HepG2 (cell line): ENCODE measurements at regions not wholly inside any gene's neighbourhood (a gene's known extent, or its start where the extent isn't known, plus 50 kb on each side); places are given as distances from the start of the nearest gene placed in this dataset.

Experiments
- ATAC-seq: fragments of 200-7000 bp; cut with Tn5 transposase; 3 replicates; pipeline ENCODE4 v1.9.1; 2020; ENCODE audit warnings: mild to moderate bottlenecking, moderate library complexity
- BruUV-seq: library from RNA; stranded (reverse); fragments of 400-500 nt; replicated peaks from 2 replicates; lab custom pipeline; 2021; lab: Mats Ljungman, UMichigan
- CTCF ChIA-PET: fragments of 300-600 bp; formaldehyde crosslinking; extraction: SDS; loops from one replicate; lab custom pipeline; 2021; ENCODE audit warnings: low total read pairs, inconsistent platforms, low intra/inter-chr PET ratio; lab: Yijun Ruan, JAX
- POLR2A ChIA-PET: fragments of 350-600 bp; sonication (Branson Sonifier 250); formaldehyde crosslinking; loops from one replicate; lab custom pipeline; 2020; ENCODE audit warnings: antibody characterized with exemption, inconsistent platforms; lab: Yijun Ruan, JAX
- DNase-seq: peaks from one replicate; pipeline ENCODE4 v3.0.0-alpha.2; 2015; ENCODE audit warnings: low spot score
- FAIRE-seq: peaks from 3 replicates; lab custom pipeline; 2011; peaks lifted over from hg19 to GRCh38; lab: Jason Lieb, UNC
- H2AFZ ChIP-seq: one replicate; pipeline ENCODE4 v1.6.1; 2011; ENCODE audit warnings: low read length, inconsistent platforms
- H3K27ac ChIP-seq: fragments of 300-600 bp; 3 replicates; pipeline ENCODE4 v1.8.0; 2011; ENCODE audit warnings: mixed run types, mild to moderate bottlenecking, mixed read lengths, low read length, inconsistent platforms; ENCODE audit not compliant: insufficient read depth; ENCODE audit errors: extremely low read length
- H3K27me3 ChIP-seq, 2 experiments: fragments of 200-600 bp in 1 of 2; 2 replicates in 1 of 2; 3 replicates in 1 of 2; pipeline versions ENCODE4 v1.6.0 to v1.8.0; 2011; ENCODE audit warnings: low read length in 2 of 2, mild to moderate bottlenecking in 2 of 2, moderate library complexity in 2 of 2, inconsistent platforms in 1 of 2; ENCODE audit not compliant: insufficient read depth in 2 of 2, control insufficient read depth in 1 of 2
- H3K36me3 ChIP-seq, 2 experiments: fragments of 200-600 bp in 1 of 2; replicated peaks in 1 of 2; 2 replicates in 1 of 2; 3 replicates in 1 of 2; pipeline versions ENCODE4 v1.5.1 to v1.8.0; 2011; ENCODE audit warnings: low read length in 2 of 2, inconsistent platforms in 1 of 2; ENCODE audit not compliant: insufficient read depth in 2 of 2, control insufficient read depth in 1 of 2
- H3K4me1 ChIP-seq: 2 replicates; pipeline ENCODE4 v1.5.1; 2012; ENCODE audit warnings: low read length, inconsistent platforms; ENCODE audit not compliant: insufficient read depth
- H3K4me2 ChIP-seq: 2 replicates; pipeline ENCODE4 v1.6.0; 2011; ENCODE audit warnings: low read depth, low read length, inconsistent platforms
- H3K4me3 ChIP-seq, 3 experiments: fragments of 200-600 bp in 1 of 3; sonication (generic), shearing (Covaris generic) in 1 of 3; replicated peaks in 1 of 3; 2 replicates each; pipeline ENCODE4 v1.5.1; 2011 to 2016; ENCODE audit warnings: low read length in 3 of 3, inconsistent platforms in 2 of 3, low read depth in 2 of 3, mild to moderate bottlenecking in 2 of 3, control low read depth in 1 of 3, mixed read lengths in 1 of 3; ENCODE audit not compliant: insufficient read depth in 1 of 3
- H3K79me2 ChIP-seq: one replicate; pipeline ENCODE4 v1.6.1; 2011; ENCODE audit warnings: low read length, inconsistent platforms; ENCODE audit not compliant: insufficient read depth
- H3K9ac ChIP-seq: 2 replicates; pipeline ENCODE4 v1.6.0; 2011; ENCODE audit warnings: mild to moderate bottlenecking, low read depth, low read length, inconsistent platforms; ENCODE audit not compliant: insufficient read depth
- H3K9me3 ChIP-seq: 2 replicates; pipeline ENCODE4 v1.5.1; 2012; ENCODE audit warnings: mild to moderate bottlenecking, low read length
- H4K20me1 ChIP-seq: 2 replicates; pipeline ENCODE4 v1.6.0; 2011; ENCODE audit warnings: inconsistent platforms, mild to moderate bottlenecking, low read length, moderate library complexity; ENCODE audit not compliant: insufficient read depth
- ARNTL ChIP-seq: sonication (generic); formaldehyde crosslinking; IDR thresholded peaks from 2 replicates; pipeline ENCODE4 v1.4.0; 2020; ENCODE audit warnings: mild to moderate bottlenecking, missing genetic modification reagents
- ATF7 ChIP-seq, 2 experiments: fragments of 450-650 bp in 1 of 2; sonication (generic) in 1 of 2; formaldehyde crosslinking in 1 of 2; IDR thresholded peaks; 2 replicates each; pipeline versions ENCODE4 v1.4.0 to v1.6.1; 2016 to 2020; ENCODE audit warnings: antibody characterized with exemption in 1 of 2, mild to moderate bottlenecking in 1 of 2, missing genetic modification reagents in 1 of 2
- DMAP1 ChIP-seq: IDR thresholded peaks from 2 replicates; pipeline ENCODE4 v1.6.1; 2016
- E2F1 ChIP-seq: sonication (generic); formaldehyde crosslinking; IDR thresholded peaks from 2 replicates; pipeline ENCODE4 v1.5.0; 2020; ENCODE audit warnings: missing genetic modification reagents
- FOXA3 ChIP-seq: IDR thresholded peaks from 2 replicates; pipeline ENCODE4 v1.6.1; 2016; ENCODE audit warnings: missing genetic modification reagents, missing compliant biosample characterization
- HDAC6 ChIP-seq: fragments of 200-600 bp; sonication (generic); IDR thresholded peaks from 2 replicates; pipeline ENCODE4 v1.7.0; 2017; ENCODE audit warnings: mild to moderate bottlenecking, antibody characterized with exemption, low read length, low read depth
- HOXD1 ChIP-seq: sonication (generic); formaldehyde crosslinking; IDR thresholded peaks from 2 replicates; pipeline ENCODE4 v1.5.0; 2020; ENCODE audit warnings: missing genetic modification reagents
- MAFK ChIP-seq, 2 experiments: IDR thresholded peaks in 1 of 2; conservative IDR thresholded peaks in 1 of 2; 2 replicates each; pipeline ENCODE4 v1.6.1; 2011; ENCODE audit warnings: improper control_type of control experiment in 2 of 2, low read length in 2 of 2
- MED1 ChIP-seq: sonication (generic); formaldehyde crosslinking; IDR thresholded peaks from 2 replicates; pipeline ENCODE4 v1.4.0; 2020; ENCODE audit warnings: missing genetic modification reagents
- SMARCE1 ChIP-seq: fragments of 450-650 bp; IDR thresholded peaks from 2 replicates; pipeline ENCODE4 v1.6.1; 2017; ENCODE audit warnings: borderline replicate concordance
- SNAI1 ChIP-seq: sonication (generic); formaldehyde crosslinking; IDR thresholded peaks from 2 replicates; pipeline ENCODE4 v1.5.0; 2020; ENCODE audit warnings: mild to moderate bottlenecking, missing genetic modification reagents, borderline replicate concordance
- ZFY ChIP-seq: sonication (generic); formaldehyde crosslinking; IDR thresholded peaks from 2 replicates; pipeline ENCODE4 v1.4.0; 2020; ENCODE audit warnings: missing genetic modification reagents
- ZNF616 ChIP-seq: sonication (generic); formaldehyde crosslinking; IDR thresholded peaks from 2 replicates; pipeline ENCODE4 v1.5.0; 2020; ENCODE audit warnings: low read depth, mild to moderate bottlenecking, missing genetic modification reagents
- ZNF75D ChIP-seq: sonication (generic); formaldehyde crosslinking; IDR thresholded peaks from 2 replicates; pipeline ENCODE4 v1.8.1; 2023; ENCODE audit warnings: missing genetic modification reagents, mild to moderate bottlenecking, borderline replicate concordance
- ZNF775 ChIP-seq: sonication (generic); formaldehyde crosslinking; IDR thresholded peaks from 2 replicates; pipeline ENCODE4 v1.4.0; 2020; ENCODE audit warnings: missing genetic modification reagents, mild to moderate bottlenecking, moderate library complexity, borderline replicate concordance
- ZNF850 ChIP-seq: sonication (generic); formaldehyde crosslinking; conservative IDR thresholded peaks from 2 replicates; pipeline ENCODE4 v1.9.0; 2021; ENCODE audit warnings: mild to moderate bottlenecking, missing genetic modification reagents
- WGBS: methylation state at CpG from one replicate; pipeline ENCODE4 v1.1.6; 2017; ENCODE audit warnings: low lambda C conversion rate; 5-methylcytosine and 5-hydroxymethylcytosine counted together
- in situ Hi-C: cut with HindIII; loops from 2 replicates; pipeline ENCODE4 v1.10.0; 2017; ENCODE audit warnings: low pct_unique_long_range_greater_than_20kb; ENCODE audit not compliant: extremely low pct_ligation_motif_present
- intact Hi-C: fragments of 100-400 bp; cut with micrococcal nuclease; formaldehyde crosslinking; loops from one replicate; pipeline ENCODE4 v1.10.0; 2022; ENCODE audit not compliant: unreplicated experiment

- Histone ChIP-seq H3K36me3 (no peaks in the 10 kb centered on the region), H3K79me2 (no peaks in the 10 kb centered on the region), H3K27ac (no peak overlapping the region), H2AFZ (no peak overlapping the region), H3K9ac (no peak overlapping the region), H4K20me1 (no peaks in the 10 kb centered on the region), H3K4me3 (no peak overlapping the region), H3K4me2 (no peak overlapping the region), H3K9me3 (no peaks in the 10 kb centered on the region), H3K4me1 (no peaks in the 10 kb centered on the region), H3K27me3 (no peaks in the 10 kb centered on the region)
- POLR2A ChIA-PET = no interaction called here
- no peak for FAIRE-seq
- no peak for ATAC-seq
- intact Hi-C loops = no loop called here
- CTCF ChIA-PET = no interaction called here
- TF ChIP-seq ZNF775 (CRISPR knock-in tag) = no peak
- TF ChIP-seq HDAC6 = no peak
- no peak for TF ChIP-seq SNAI1 (CRISPR knock-in tag)
- TF ChIP-seq ZNF616 (CRISPR knock-in tag) = no peak
- no peak for TF ChIP-seq ZNF75D (CRISPR knock-in tag)
- no peak for TF ChIP-seq ARNTL (CRISPR knock-in tag)
- no peak for TF ChIP-seq SMARCE1
- no peak for TF ChIP-seq ATF7 (IDR thresholded peaks at IDR 0.05)
- no peak for TF ChIP-seq ATF7 (CRISPR knock-in tag; IDR thresholded peaks at IDR 0.05)
- no TSS peak for BruUV-seq
- in situ Hi-C loops = no loop called here
- no peak for DNase-seq
Measured at GRCh38 chr1:217238945-217239344, 391.9 kb downstream of the GPATCH2 start.

GRCh38 chr1:217230412-217230811, 400.5 kb downstream of the GPATCH2 start:
- intact Hi-C loops (no loop called here), in situ Hi-C loops (no loop called here)
- H3K79me2 ChIP-seq = no peaks in the 10 kb centered on the region
- no peaks in the 10 kb centered on the region for H4K20me1 ChIP-seq
- TF ChIP-seq MED1 (CRISPR knock-in tag) (no peak), DMAP1 (CRISPR knock-in tag) (no peak), FOXA3 (CRISPR knock-in tag) (no peak), MAFK (conservative IDR thresholded peaks at IDR 0.05 in 1 of 2, IDR thresholded peaks at IDR 0.05 in 1 of 2; ENCODE audit: low read length in 2 of 2) (no peak), ZFY (CRISPR knock-in tag) (no peak), HOXD1 (CRISPR knock-in tag) (no peak), ZNF850 (CRISPR knock-in tag) (no peak), E2F1 (CRISPR knock-in tag) (no peak)
- WGBS = 0% methylated on average over 2 of the region's 2 CpGs
- no peak overlapping the region for H3K9ac ChIP-seq
- no TSS peak for BruUV-seq
- no peaks in the 10 kb centered on the region for H3K36me3 ChIP-seq
- no peaks in the 10 kb centered on the region for H3K4me1 ChIP-seq
- H3K9me3 ChIP-seq = no peaks in the 10 kb centered on the region
- H3K4me3 ChIP-seq = no peak overlapping the region
- H3K27ac ChIP-seq = no peak overlapping the region
- CTCF ChIA-PET = no interaction called here
- H2AFZ ChIP-seq = no peak overlapping the region
- DNase-seq = no peak
- no peak for FAIRE-seq
- POLR2A ChIA-PET = no interaction called here
- no peak for ATAC-seq
- H3K27me3 ChIP-seq = no peaks in the 10 kb centered on the region
- no peak overlapping the region for H3K4me2 ChIP-seq
